GM23338 (cell line): ENCODE measurements at regions not wholly inside any gene's neighbourhood (a gene's known extent, or its start where the extent isn't known, plus 50 kb on each side); places are given as distances from the start of the nearest gene placed in this dataset.

Source experiments
- NANOG ChIP-seq: IDR thresholded peaks from 2 replicates; pipeline ENCODE4 v1.6.1; 2016; ENCODE audit warnings: antibody characterized with exemption, borderline replicate concordance
- POLR2AphosphoS5 ChIP-seq: IDR thresholded peaks from 2 replicates; pipeline ENCODE4 v1.6.1; 2016; ENCODE audit warnings: antibody characterized with exemption, low read depth
- TF ChIP-seq, protein P1 (sequence below), 2 experiments: fragments of 200-600 bp in 1 of 2; sonication (generic) in 1 of 2; conservative IDR thresholded peaks; 2 replicates each; pipeline versions ENCODE4 v1.5.1 to v1.6.1; 2016 to 2017; ENCODE audit warnings: antibody characterized with exemption in 2 of 2, low read depth in 2 of 2, mild to moderate bottlenecking in 2 of 2, moderate library complexity in 1 of 2
- TF ChIP-seq, protein P2 (sequence below): IDR thresholded peaks from one replicate; pipeline ENCODE4 v1.6.1; 2018; ENCODE audit warnings: antibody characterized with exemption; ENCODE audit not compliant: unreplicated experiment

- TF ChIP-seq NANOG (no peak), POLR2AphosphoS5 (no peak)
- TF ChIP-seq, protein P1, sequence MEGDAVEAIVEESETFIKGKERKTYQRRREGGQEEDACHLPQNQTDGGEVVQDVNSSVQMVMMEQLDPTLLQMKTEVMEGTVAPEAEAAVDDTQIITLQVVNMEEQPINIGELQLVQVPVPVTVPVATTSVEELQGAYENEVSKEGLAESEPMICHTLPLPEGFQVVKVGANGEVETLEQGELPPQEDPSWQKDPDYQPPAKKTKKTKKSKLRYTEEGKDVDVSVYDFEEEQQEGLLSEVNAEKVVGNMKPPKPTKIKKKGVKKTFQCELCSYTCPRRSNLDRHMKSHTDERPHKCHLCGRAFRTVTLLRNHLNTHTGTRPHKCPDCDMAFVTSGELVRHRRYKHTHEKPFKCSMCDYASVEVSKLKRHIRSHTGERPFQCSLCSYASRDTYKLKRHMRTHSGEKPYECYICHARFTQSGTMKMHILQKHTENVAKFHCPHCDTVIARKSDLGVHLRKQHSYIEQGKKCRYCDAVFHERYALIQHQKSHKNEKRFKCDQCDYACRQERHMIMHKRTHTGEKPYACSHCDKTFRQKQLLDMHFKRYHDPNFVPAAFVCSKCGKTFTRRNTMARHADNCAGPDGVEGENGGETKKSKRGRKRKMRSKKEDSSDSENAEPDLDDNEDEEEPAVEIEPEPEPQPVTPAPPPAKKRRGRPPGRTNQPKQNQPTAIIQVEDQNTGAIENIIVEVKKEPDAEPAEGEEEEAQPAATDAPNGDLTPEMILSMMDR (conservative IDR thresholded peaks at IDR 0.05; ENCODE audit: low read depth in 2 of 2) = no peak
- TF ChIP-seq, protein P2, sequence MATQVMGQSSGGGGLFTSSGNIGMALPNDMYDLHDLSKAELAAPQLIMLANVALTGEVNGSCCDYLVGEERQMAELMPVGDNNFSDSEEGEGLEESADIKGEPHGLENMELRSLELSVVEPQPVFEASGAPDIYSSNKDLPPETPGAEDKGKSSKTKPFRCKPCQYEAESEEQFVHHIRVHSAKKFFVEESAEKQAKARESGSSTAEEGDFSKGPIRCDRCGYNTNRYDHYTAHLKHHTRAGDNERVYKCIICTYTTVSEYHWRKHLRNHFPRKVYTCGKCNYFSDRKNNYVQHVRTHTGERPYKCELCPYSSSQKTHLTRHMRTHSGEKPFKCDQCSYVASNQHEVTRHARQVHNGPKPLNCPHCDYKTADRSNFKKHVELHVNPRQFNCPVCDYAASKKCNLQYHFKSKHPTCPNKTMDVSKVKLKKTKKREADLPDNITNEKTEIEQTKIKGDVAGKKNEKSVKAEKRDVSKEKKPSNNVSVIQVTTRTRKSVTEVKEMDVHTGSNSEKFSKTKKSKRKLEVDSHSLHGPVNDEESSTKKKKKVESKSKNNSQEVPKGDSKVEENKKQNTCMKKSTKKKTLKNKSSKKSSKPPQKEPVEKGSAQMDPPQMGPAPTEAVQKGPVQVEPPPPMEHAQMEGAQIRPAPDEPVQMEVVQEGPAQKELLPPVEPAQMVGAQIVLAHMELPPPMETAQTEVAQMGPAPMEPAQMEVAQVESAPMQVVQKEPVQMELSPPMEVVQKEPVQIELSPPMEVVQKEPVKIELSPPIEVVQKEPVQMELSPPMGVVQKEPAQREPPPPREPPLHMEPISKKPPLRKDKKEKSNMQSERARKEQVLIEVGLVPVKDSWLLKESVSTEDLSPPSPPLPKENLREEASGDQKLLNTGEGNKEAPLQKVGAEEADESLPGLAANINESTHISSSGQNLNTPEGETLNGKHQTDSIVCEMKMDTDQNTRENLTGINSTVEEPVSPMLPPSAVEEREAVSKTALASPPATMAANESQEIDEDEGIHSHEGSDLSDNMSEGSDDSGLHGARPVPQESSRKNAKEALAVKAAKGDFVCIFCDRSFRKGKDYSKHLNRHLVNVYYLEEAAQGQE = no peak
Observed at GRCh38 chr15:97071668-97072067, 741.2 kb downstream of the NR2F2 start.
